22Rv1 (cell line): ENCODE measurements at regions not wholly inside any gene's neighbourhood (a gene's known extent, or its start where the extent isn't known, plus 50 kb on each side); places are given as distances from the start of the nearest gene placed in this dataset.

Source experiments
- ZFX ChIP-seq: fragments of 450-650 bp; IDR thresholded peaks from 2 replicates; pipeline ENCODE4 v1.6.1; 2017; ENCODE audit warnings: antibody characterized with exemption, borderline replicate concordance
- TF ChIP-seq, protein P1 (sequence below): fragments of 450-650 bp; IDR thresholded peaks from 2 replicates; pipeline ENCODE4 v1.5.1; 2017; ENCODE audit warnings: mild to moderate bottlenecking

DNA sequence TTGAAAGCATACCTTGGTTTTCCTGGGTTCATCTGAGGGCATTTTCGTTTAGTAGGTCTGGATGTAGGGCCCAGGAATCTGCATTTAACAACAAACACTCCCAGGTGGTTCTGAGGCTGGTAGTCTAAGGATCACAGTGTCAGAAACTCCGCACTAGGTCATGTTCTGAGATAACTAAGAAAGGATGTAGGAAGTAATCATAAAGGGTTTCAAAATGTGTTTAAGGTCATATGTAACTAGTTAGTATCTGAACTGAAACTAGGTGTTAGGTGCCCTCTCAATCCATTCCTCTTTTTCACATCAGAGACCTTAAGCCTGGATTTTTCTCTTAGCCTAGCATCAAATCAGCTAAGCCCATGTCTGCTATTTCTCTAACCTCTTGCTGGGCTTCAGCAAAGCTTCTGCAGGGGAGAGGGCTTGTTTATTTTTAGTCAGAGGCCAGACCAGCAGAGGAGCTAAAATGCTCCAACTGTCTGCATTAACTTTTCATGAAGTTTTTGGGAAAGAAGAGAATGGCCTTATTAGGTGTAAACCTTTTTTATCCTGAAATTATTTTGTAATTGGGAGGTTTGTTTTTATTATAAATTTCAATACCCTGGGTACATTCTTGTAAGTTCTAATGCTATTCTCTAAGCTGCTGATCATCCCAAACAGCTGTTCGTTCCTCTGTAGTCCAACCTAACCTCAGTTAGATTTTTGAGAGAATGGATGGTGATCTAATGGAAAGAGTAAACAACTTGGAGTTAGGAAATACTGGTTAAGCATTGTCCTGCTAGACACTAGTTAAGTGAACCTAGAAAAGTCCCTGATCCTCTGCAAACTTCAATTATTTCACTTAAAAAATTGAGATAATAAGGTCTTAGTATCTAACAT is 262.8 kb upstream of the RFC3 start:
- TF ChIP-seq, protein P1, sequence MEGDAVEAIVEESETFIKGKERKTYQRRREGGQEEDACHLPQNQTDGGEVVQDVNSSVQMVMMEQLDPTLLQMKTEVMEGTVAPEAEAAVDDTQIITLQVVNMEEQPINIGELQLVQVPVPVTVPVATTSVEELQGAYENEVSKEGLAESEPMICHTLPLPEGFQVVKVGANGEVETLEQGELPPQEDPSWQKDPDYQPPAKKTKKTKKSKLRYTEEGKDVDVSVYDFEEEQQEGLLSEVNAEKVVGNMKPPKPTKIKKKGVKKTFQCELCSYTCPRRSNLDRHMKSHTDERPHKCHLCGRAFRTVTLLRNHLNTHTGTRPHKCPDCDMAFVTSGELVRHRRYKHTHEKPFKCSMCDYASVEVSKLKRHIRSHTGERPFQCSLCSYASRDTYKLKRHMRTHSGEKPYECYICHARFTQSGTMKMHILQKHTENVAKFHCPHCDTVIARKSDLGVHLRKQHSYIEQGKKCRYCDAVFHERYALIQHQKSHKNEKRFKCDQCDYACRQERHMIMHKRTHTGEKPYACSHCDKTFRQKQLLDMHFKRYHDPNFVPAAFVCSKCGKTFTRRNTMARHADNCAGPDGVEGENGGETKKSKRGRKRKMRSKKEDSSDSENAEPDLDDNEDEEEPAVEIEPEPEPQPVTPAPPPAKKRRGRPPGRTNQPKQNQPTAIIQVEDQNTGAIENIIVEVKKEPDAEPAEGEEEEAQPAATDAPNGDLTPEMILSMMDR, result no peak
- TF ChIP-seq ZFX, result no peak
